ENCODE measurements at regions not wholly inside any gene's neighbourhood (a gene's known extent, or its start where the extent isn't known, plus 50 kb on each side); places are given as distances from the start of the nearest gene placed in this dataset.

DNA sequence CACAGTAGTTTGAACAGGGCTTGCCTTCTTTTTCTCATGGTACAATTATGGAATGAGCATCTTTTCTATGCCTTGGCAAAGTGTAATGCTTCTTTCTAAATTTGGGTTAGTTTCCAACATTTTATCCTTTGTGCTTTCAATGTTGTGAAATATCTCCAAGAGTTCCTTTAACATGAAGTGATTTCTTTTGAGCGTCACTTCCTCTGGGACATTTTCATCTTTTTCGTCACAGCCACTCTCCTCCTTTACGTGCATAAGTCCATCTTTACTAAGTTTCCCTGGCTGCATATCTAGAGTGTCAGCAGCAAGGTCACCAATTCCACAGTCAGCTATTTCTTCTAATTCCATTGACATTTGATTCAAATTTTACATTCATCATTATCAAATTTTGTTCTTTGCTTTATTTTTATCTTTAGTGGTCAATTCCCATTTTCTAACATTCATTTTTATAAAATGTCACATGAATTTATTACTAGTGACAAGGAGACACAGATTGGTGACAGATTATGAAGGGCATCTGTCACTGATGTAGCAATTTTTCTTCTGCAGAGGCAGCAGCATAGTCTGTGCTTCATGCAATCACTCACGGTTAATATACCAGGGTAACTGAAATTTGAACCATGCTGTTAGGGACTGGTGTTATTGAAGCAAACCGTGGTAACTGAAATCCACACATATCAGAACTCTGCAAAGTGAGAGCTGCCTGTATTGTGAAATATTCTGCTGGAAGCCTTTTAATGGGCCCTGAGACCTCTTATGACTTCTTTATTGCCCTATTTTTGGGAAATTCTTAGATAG, 126.5 kb upstream of the THBS1 start:
- TF ChIP-seq CTCF (IDR thresholded peaks at IDR 0.05): no peak

GRCh38 chr15:39455471-39455991, 125.3 kb upstream of the THBS1 start:
- TF ChIP-seq CTCF (IDR thresholded peaks at IDR 0.05): no peak

DNA sequence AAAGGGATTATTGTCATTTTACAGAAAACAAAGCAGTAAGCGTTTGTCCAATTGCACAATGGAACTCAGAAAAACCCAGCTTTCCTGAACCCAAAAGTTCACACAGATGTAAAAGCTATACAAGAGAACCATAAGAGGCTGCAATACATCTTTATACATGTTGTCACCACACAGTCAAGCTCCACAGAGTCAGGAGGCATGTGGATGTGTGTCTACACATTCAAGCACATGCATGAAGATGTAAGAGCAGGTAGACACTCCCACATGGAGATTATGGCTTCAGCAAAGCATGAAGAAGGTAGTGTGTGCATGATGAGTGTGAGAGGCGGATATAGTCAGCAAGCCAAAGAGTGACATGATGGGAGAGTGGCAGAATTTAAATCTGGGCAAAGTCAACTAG, 124.7 kb upstream of the THBS1 start:
- TF ChIP-seq CTCF (IDR thresholded peaks at IDR 0.05): no peak

- TF ChIP-seq CTCF (IDR thresholded peaks at IDR 0.05): no peak
Measured at GRCh38 chr15:39456582-39457330, 124.1 kb upstream of the THBS1 start.

GRCh38 chr15:39458131-39458530, 122.7 kb upstream of the THBS1 start:
- no peak for TF ChIP-seq CTCF (IDR thresholded peaks at IDR 0.05)

GRCh38 chr15:39459548-39459947, 121.3 kb upstream of the THBS1 start:
- no peak for TF ChIP-seq CTCF (IDR thresholded peaks at IDR 0.05)

DNA sequence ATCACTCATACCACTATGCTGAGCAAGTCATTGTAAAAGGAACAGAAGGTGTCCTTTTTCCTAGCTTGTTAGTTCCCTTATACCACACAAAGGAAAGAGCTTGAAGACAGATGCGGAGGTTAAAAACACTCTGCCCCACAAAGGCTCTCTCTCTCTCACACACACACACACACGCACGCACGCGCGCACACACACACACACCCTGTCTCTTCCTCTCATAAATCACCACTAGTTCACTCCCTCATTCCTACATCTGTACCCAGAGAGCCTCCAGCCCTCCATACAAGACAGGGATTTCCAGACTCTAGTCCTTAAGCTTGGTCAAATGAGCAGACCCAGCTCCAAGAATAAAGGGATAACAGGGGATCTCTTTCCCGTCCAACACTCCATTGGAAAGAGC, 120.1 kb upstream of the THBS1 start:
- TF ChIP-seq CTCF (IDR thresholded peaks at IDR 0.05): no peak

All from LNCAP (cell line).